ENCODE measurements at regions not wholly inside any gene's neighbourhood (a gene's known extent, or its start where the extent isn't known, plus 50 kb on each side); places are given as distances from the start of the nearest gene placed in this dataset.
"Not testable (repeated sequence)": the region's sequence is repeated elsewhere in the genome, so short reads cannot be mapped to it uniquely, and the experiment has no call there.

GRCh38 chr6:19719691-19720128 lies 117.5 kb upstream of the ID4 start:
- no peaks in the 10 kb centered on the region for H3K27me3 ChIP-seq
- peak overlapping the region in 1 of 11 experiments; percentile 5; a peak in 3 of 22 replicates for H3K4me2 ChIP-seq
- no peak overlapping the region for H3K9ac ChIP-seq
- H3K27ac ChIP-seq = no peak overlapping the region
- no peaks in the 10 kb centered on the region for H4K20me1 ChIP-seq
- no peaks in the 10 kb centered on the region for H3K9me3 ChIP-seq (replicated peaks in 1 of 11)
- H3K4me1 ChIP-seq = peaks cover 0 to 15% (median 0%) of the 10 kb centered on the region in 10 experiments; a peak in 3 of 20 replicates
- H3K4me3 ChIP-seq = no peak overlapping the region
- no peak for TF ChIP-seq Cebpa-rat (IDR thresholded peaks at IDR 0.05)
- H3K36me3 ChIP-seq = no peaks in the 10 kb centered on the region

- Histone ChIP-seq H3K4me1 (peaks cover 0 to 23% (median 2%) of the 10 kb centered on the region in 10 experiments; a peak in 7 of 20 replicates), H3K36me3 (no peaks in the 10 kb centered on the region), H3K27me3 (no peaks in the 10 kb centered on the region), H3K4me2 (no peak overlapping the region), H3K9me3 (replicated peaks in 1 of 11) (no peaks in the 10 kb centered on the region), H4K20me1 (no peaks in the 10 kb centered on the region), H3K9ac (no peak overlapping the region), H3K4me3 (no peak overlapping the region), H3K27ac (no peak overlapping the region)
- no peak for TF ChIP-seq Cebpa-rat (IDR thresholded peaks at IDR 0.05)
Observed at GRCh38 chr6:19721766-19722377, 115.3 kb upstream of the ID4 start.

- no peaks in the 10 kb centered on the region for H3K36me3 ChIP-seq
- H3K4me2 ChIP-seq = no peak overlapping the region
- no peak for TF ChIP-seq Cebpa-rat (IDR thresholded peaks at IDR 0.05)
- H3K27ac ChIP-seq = no peak overlapping the region
- no peak overlapping the region for H3K4me3 ChIP-seq
- H3K9me3 ChIP-seq (replicated peaks in 1 of 11) = no peaks in the 10 kb centered on the region
- peaks cover 0 to 23% (median 2%) of the 10 kb centered on the region in 10 experiments; a peak in 7 of 20 replicates for H3K4me1 ChIP-seq
- H3K9ac ChIP-seq = no peak overlapping the region
- H4K20me1 ChIP-seq = no peaks in the 10 kb centered on the region
- H3K27me3 ChIP-seq = no peaks in the 10 kb centered on the region
Observed at GRCh38 chr6:19722999-19723398, 114.2 kb upstream of the ID4 start.

- Histone ChIP-seq H4K20me1 (no peaks in the 10 kb centered on the region), H3K27me3 (no peaks in the 10 kb centered on the region), H3K4me2 (no peak overlapping the region), H3K4me1 (peaks cover 0 to 20% (median 2%) of the 10 kb centered on the region in 10 experiments; a peak in 7 of 20 replicates), H3K9me3 (replicated peaks in 1 of 11) (no peaks in the 10 kb centered on the region), H3K9ac (no peak overlapping the region), H3K4me3 (no peak overlapping the region), H3K36me3 (no peaks in the 10 kb centered on the region), H3K27ac (no peak overlapping the region)
- TF ChIP-seq Cebpa-rat (IDR thresholded peaks at IDR 0.05) = no peak
Observed at GRCh38 chr6:19723545-19723944, 113.6 kb upstream of the ID4 start.

- not testable (repeated sequence) for H3K9me3 ChIP-seq (replicated peaks in 1 of 11); H4K20me1 ChIP-seq; H3K4me2 ChIP-seq; H3K4me3 ChIP-seq; H3K4me1 ChIP-seq; H3K27me3 ChIP-seq; H3K9ac ChIP-seq; H3K27ac ChIP-seq; H3K36me3 ChIP-seq
Observed at GRCh38 chr6:19725436-19725835, 111.7 kb upstream of the ID4 start.

- Histone ChIP-seq H3K27me3 (no peaks in the 10 kb centered on the region; a peak in 1 of 22 replicates), H3K4me1 (peaks cover 0 to 7% (median 2%) of the 10 kb centered on the region in 10 experiments; a peak in 7 of 20 replicates), H3K4me2 (no peak overlapping the region), H3K27ac (no peak overlapping the region), H3K9ac (no peak overlapping the region), H4K20me1 (no peaks in the 10 kb centered on the region), H3K9me3 (replicated peaks in 1 of 11) (peaks cover 0 to 9% (median 0%) of the 10 kb centered on the region in 11 experiments; a peak in 5 of 22 replicates), H3K4me3 (no peak overlapping the region), H3K36me3 (no peaks in the 10 kb centered on the region)
- TF ChIP-seq Cebpa-rat (IDR thresholded peaks at IDR 0.05) = no peak
Observed at GRCh38 chr6:19731282-19731681, 105.9 kb upstream of the ID4 start.

GRCh38 chr6:19734061-19734460 lies 103.1 kb upstream of the ID4 start:
- Histone ChIP-seq H3K4me1 (no peaks in the 10 kb centered on the region), H3K27me3 (no peaks in the 10 kb centered on the region; a peak in 1 of 22 replicates), H3K9me3 (replicated peaks in 1 of 11) (peaks cover 0 to 9% (median 0%) of the 10 kb centered on the region in 11 experiments; a peak in 5 of 22 replicates), H3K9ac (no peak overlapping the region), H4K20me1 (no peaks in the 10 kb centered on the region), H3K27ac (no peak overlapping the region), H3K4me2 (no peak overlapping the region), H3K4me3 (no peak overlapping the region), H3K36me3 (no peaks in the 10 kb centered on the region)
- no peak for TF ChIP-seq Cebpa-rat (IDR thresholded peaks at IDR 0.05)

GRCh38 chr6:19734519-19734918 lies 102.7 kb upstream of the ID4 start:
- H4K20me1 ChIP-seq = no peaks in the 10 kb centered on the region
- no peaks in the 10 kb centered on the region; a peak in 1 of 22 replicates for H3K27me3 ChIP-seq
- H3K36me3 ChIP-seq = no peaks in the 10 kb centered on the region
- H3K27ac ChIP-seq = no peak overlapping the region
- peaks cover 0 to 9% (median 0%) of the 10 kb centered on the region in 11 experiments; a peak in 5 of 22 replicates for H3K9me3 ChIP-seq (replicated peaks in 1 of 11)
- no peak for TF ChIP-seq Cebpa-rat (IDR thresholded peaks at IDR 0.05)
- H3K9ac ChIP-seq = no peak overlapping the region
- no peak overlapping the region for H3K4me3 ChIP-seq
- H3K4me1 ChIP-seq = no peaks in the 10 kb centered on the region
- H3K4me2 ChIP-seq = no peak overlapping the region

- no peak overlapping the region for H3K4me3 ChIP-seq
Observed at GRCh38 chr6:19736066-19736465, 101.1 kb upstream of the ID4 start.

GRCh38 chr6:19738010-19738409 lies 99.2 kb upstream of the ID4 start:
- Histone ChIP-seq H3K4me1 (peaks cover 0 to 14% (median 0%) of the 10 kb centered on the region in 10 experiments; a peak in 4 of 20 replicates), H3K36me3 (no peaks in the 10 kb centered on the region), H3K4me3 (no peak overlapping the region), H3K9ac (no peak overlapping the region), H4K20me1 (no peaks in the 10 kb centered on the region), H3K27ac (no peak overlapping the region), H3K9me3 (replicated peaks in 1 of 11) (no peaks in the 10 kb centered on the region), H3K27me3 (no peaks in the 10 kb centered on the region), H3K4me2 (no peak overlapping the region)
- no peak for TF ChIP-seq Cebpa-rat (IDR thresholded peaks at IDR 0.05)

More at GRCh38 chr6:19736066-19736465, 101.1 kb upstream of the ID4 start:
- H3K9me3 ChIP-seq (replicated peaks in 1 of 11) = no peaks in the 10 kb centered on the region
- H3K9ac ChIP-seq = no peak overlapping the region
- no peak for TF ChIP-seq Cebpa-rat (IDR thresholded peaks at IDR 0.05)
- H3K27me3 ChIP-seq = no peaks in the 10 kb centered on the region
- no peak overlapping the region for H3K4me2 ChIP-seq
- H3K27ac ChIP-seq = no peak overlapping the region
- no peaks in the 10 kb centered on the region for H4K20me1 ChIP-seq
- no peaks in the 10 kb centered on the region for H3K4me1 ChIP-seq
- no peaks in the 10 kb centered on the region for H3K36me3 ChIP-seq
